ENCODE measurements at regions not wholly inside any gene's neighbourhood (a gene's known extent, or its start where the extent isn't known, plus 50 kb on each side); places are given as distances from the start of the nearest gene placed in this dataset.

GRCh38 chr2:198382811-198383210 is 578.4 kb downstream of the PLCL1 start (continued):
- TF ChIP-seq PBX3 (IDR thresholded peaks at IDR 0.05) (no peak), CTCF (IDR thresholded peaks at IDR 0.05) (no peak)

GRCh38 chr2:198376677-198377076 is 572.3 kb downstream of the PLCL1 start:
- CTCF ChIA-PET: no interaction called here
- no peak for DNase-seq

GRCh38 chr2:198375083-198375410 is 570.7 kb downstream of the PLCL1 start:
- Histone ChIP-seq H3K79me2 (ENCODE audit: insufficient read depth) (no peaks in the 10 kb centered on the region), H3K27ac (ENCODE audit: low read depth in 2 of 2, low read length in 1 of 2) (no peak overlapping the region), H2AFZ (ENCODE audit: low read depth) (no peak overlapping the region), H3K4me1 (ENCODE audit: control insufficient read depth in 1 of 2, insufficient read depth in 2 of 2, low read depth in 1 of 2, low read length in 1 of 2) (no peaks in the 10 kb centered on the region), H3K9ac (no peak overlapping the region), H3K4me2 (no peak overlapping the region), H3K4me3 (ENCODE audit: low read depth in 2 of 2, low read length in 1 of 2) (no peak overlapping the region), H4K20me1 (ENCODE audit: insufficient read depth) (no peaks in the 10 kb centered on the region), H3F3A (replicated peaks; ENCODE audit: insufficient read depth) (no peaks in the 10 kb centered on the region), H3K9me2 (no peaks in the 10 kb centered on the region), H3K27me3 (ENCODE audit: insufficient read depth) (no peaks in the 10 kb centered on the region; the same call in 1 of the 2 replicates), H3K9me3 (no peaks in the 10 kb centered on the region), H3K36me3 (replicated peaks in 1 of 2; ENCODE audit: control insufficient read depth in 1 of 2, insufficient read depth in 2 of 2, low read length in 1 of 2) (no peaks in the 10 kb centered on the region)
- 22% methylated on average over 4 of the region's 4 CpGs for WGBS (ENCODE audit: low lambda C conversion rate)
- CTCF ChIA-PET: interaction anchor here (0.6 to 1.6 kb wide), 13 partner anchors 9 to 1379 kb away, joined by 3 to 6 read pairs (median 4); no protein-coding TSS in a partner anchor
- POLR2A ChIA-PET: no interaction called here
- no peak for DNase-seq
- TF ChIP-seq PBX3 (IDR thresholded peaks at IDR 0.05) (no peak), POLR2AphosphoS5 (IDR thresholded peaks at IDR 0.05; ENCODE audit: low read depth, low read length) (no peak), RXRA (IDR thresholded peaks at IDR 0.05; ENCODE audit: borderline replicate concordance, low read depth) (no peak)

More at GRCh38 chr2:198376677-198377076, 572.3 kb downstream of the PLCL1 start:
- no peaks in the 10 kb centered on the region for H3F3A ChIP-seq (replicated peaks; ENCODE audit: insufficient read depth)
- H3K4me2 ChIP-seq: no peak overlapping the region
- TF ChIP-seq NRF1 (IDR thresholded peaks at IDR 0.05; ENCODE audit: low read depth, low read length) (no peak), POLR2AphosphoS5 (IDR thresholded peaks at IDR 0.05; ENCODE audit: low read depth, low read length) (no peak), ZBTB33 (IDR thresholded peaks at IDR 0.05; ENCODE audit: borderline replicate concordance, low read depth) (no peak)
- H3K36me3 ChIP-seq (replicated peaks in 1 of 2; ENCODE audit: control insufficient read depth in 1 of 2, insufficient read depth in 2 of 2, low read length in 1 of 2): no peaks in the 10 kb centered on the region
- H3K9me3 ChIP-seq: no peaks in the 10 kb centered on the region
- no peak overlapping the region for H3K9ac ChIP-seq
- POLR2A ChIA-PET: no interaction called here
- no peaks in the 10 kb centered on the region for H3K4me1 ChIP-seq (ENCODE audit: control insufficient read depth in 1 of 2, insufficient read depth in 2 of 2, low read depth in 1 of 2, low read length in 1 of 2)
- no peak overlapping the region for H3K4me3 ChIP-seq (ENCODE audit: low read depth in 2 of 2, low read length in 1 of 2)
- WGBS (ENCODE audit: low lambda C conversion rate): 35% methylated on average over 5 of the region's 5 CpGs
- no peaks in the 10 kb centered on the region for H3K79me2 ChIP-seq (ENCODE audit: insufficient read depth)
- H3K27me3 ChIP-seq (ENCODE audit: insufficient read depth): no peaks in the 10 kb centered on the region; the same call in 1 of the 2 replicates
- H4K20me1 ChIP-seq (ENCODE audit: insufficient read depth): no peaks in the 10 kb centered on the region
- no peak overlapping the region for H2AFZ ChIP-seq (ENCODE audit: low read depth)
- H3K27ac ChIP-seq (ENCODE audit: low read depth in 2 of 2, low read length in 1 of 2): no peak overlapping the region
- H3K9me2 ChIP-seq: no peaks in the 10 kb centered on the region
